Progenitor cell of endocrine pancreas (in vitro differentiated cells): ENCODE measurements at regions not wholly inside any gene's neighbourhood (a gene's known extent, or its start where the extent isn't known, plus 50 kb on each side); places are given as distances from the start of the nearest gene placed in this dataset.

Experiments used
- DNase-seq: peaks from one replicate; pipeline ENCODE4 v3.0.0; 2021; ENCODE audit warnings: low spot score; ENCODE audit not compliant: unreplicated experiment
- H3K27ac Mint-ChIP-seq: 2 replicates; pipeline ENCODE4 v1.8.0; 2021; ENCODE audit warnings: mild to moderate bottlenecking, moderate library complexity, mixed read lengths
- H3K27me3 Mint-ChIP-seq: 2 replicates; pipeline ENCODE4 v1.8.0; 2021; ENCODE audit warnings: mixed read lengths
- H3K36me3 Mint-ChIP-seq: 2 replicates; pipeline ENCODE4 v1.8.0; 2022; ENCODE audit warnings: mixed read lengths; ENCODE audit not compliant: insufficient read depth
- H3K4me1 Mint-ChIP-seq: 2 replicates; pipeline ENCODE4 v1.8.0; 2021; ENCODE audit warnings: low read depth, mixed read lengths
- H3K4me3 Mint-ChIP-seq: 2 replicates; pipeline ENCODE4 v1.8.0; 2021; ENCODE audit warnings: low read depth, mild to moderate bottlenecking, moderate library complexity, mixed read lengths
- H3K9me3 Mint-ChIP-seq: 2 replicates; pipeline ENCODE4 v1.8.0; 2021; ENCODE audit warnings: low read depth, mixed read lengths
- TF ChIP-seq, protein P1 (sequence below): fragments of 200-600 bp; sonication (generic); IDR thresholded peaks from one replicate; pipeline ENCODE4 v1.5.0; 2021; ENCODE audit warnings: antibody characterized with exemption, mild to moderate bottlenecking; ENCODE audit not compliant: unreplicated experiment

DNA sequence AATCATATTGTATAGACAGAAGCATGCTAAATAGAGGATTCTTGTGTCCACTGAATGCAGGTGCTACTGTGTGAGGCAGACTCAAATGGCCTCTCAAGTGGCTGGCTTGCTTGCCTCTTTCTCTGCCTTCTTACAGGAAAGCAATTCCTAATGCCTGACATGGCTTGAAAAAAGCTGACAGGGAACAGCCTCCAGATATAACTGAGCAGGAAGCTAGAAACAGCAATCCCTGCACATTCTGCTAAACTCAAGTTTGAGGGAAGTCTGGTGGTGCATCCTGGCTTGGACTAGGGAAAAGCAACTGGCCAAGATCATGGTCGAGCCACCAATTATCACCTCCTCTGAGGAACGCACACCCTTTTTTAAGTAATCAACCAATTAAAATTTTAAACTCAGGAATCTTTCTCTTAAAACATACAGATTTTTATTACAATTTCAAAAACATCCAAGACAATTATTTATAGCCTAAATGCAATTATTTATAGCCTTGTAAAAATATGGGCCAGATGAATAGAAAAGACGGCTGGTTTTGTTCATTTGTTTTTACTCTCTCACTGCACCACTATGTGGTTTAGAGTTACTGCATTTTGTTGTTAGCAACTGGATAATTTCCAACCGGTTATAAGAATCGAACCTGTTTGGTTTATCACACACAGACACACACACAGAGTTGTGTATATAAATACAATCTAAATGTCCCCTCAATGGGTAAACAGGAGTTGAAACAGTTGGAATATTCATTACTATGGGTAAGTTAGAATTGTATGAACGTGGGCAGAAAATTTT lies 290.9 kb upstream of the ANKRD55 start:
- DNase-seq = no peak
- Mint-ChIP-seq H3K4me1 (peaks cover 4% of the 10 kb centered on the region), H3K4me3 (no peak overlapping the region), H3K9me3 (no peaks in the 10 kb centered on the region), H3K36me3 (no peaks in the 10 kb centered on the region), H3K27ac (no peak overlapping the region), H3K27me3 (peaks cover 43% of the 10 kb centered on the region)
- TF ChIP-seq, protein P1, sequence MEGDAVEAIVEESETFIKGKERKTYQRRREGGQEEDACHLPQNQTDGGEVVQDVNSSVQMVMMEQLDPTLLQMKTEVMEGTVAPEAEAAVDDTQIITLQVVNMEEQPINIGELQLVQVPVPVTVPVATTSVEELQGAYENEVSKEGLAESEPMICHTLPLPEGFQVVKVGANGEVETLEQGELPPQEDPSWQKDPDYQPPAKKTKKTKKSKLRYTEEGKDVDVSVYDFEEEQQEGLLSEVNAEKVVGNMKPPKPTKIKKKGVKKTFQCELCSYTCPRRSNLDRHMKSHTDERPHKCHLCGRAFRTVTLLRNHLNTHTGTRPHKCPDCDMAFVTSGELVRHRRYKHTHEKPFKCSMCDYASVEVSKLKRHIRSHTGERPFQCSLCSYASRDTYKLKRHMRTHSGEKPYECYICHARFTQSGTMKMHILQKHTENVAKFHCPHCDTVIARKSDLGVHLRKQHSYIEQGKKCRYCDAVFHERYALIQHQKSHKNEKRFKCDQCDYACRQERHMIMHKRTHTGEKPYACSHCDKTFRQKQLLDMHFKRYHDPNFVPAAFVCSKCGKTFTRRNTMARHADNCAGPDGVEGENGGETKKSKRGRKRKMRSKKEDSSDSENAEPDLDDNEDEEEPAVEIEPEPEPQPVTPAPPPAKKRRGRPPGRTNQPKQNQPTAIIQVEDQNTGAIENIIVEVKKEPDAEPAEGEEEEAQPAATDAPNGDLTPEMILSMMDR = no peak

GRCh38 chr5:56522960-56523359 lies 289.8 kb upstream of the ANKRD55 start:
- no peak overlapping the region for H3K27ac Mint-ChIP-seq
- no peak overlapping the region for H3K4me3 Mint-ChIP-seq
- peaks cover 50% of the 10 kb centered on the region for H3K27me3 Mint-ChIP-seq
- DNase-seq = no peak
- no peaks in the 10 kb centered on the region for H3K9me3 Mint-ChIP-seq
- TF ChIP-seq, protein P1 = no peak
- H3K4me1 Mint-ChIP-seq = peaks cover 4% of the 10 kb centered on the region
- H3K36me3 Mint-ChIP-seq = no peaks in the 10 kb centered on the region

DNA sequence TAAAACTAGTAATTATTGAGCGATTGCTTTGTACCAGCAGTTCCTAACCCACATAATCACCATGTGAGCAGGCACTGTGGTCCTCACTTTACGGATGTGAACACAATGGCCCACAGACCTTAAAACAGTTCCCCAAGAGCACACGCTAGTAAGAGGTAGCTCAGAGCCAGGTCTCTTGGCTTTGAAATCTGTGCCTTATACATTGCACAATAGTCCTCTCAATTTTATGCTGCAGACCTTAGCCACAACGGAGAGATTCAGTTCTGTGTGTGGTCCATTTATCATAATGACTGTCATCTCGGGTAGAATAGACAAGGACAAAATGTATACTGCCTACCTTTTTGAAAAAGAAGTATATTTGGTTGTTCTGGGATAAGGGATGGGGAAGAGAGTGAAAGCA lies 289.0 kb upstream of the ANKRD55 start:
- no peak for DNase-seq
- peaks cover 11% of the 10 kb centered on the region for H3K4me1 Mint-ChIP-seq
- TF ChIP-seq, protein P1 = no peak
- H3K36me3 Mint-ChIP-seq = no peaks in the 10 kb centered on the region
- H3K9me3 Mint-ChIP-seq = no peaks in the 10 kb centered on the region
- H3K27ac Mint-ChIP-seq = no peak overlapping the region
- H3K4me3 Mint-ChIP-seq = no peak overlapping the region
- peaks cover 52% of the 10 kb centered on the region for H3K27me3 Mint-ChIP-seq

GRCh38 chr5:56520986-56521730 lies 288.0 kb upstream of the ANKRD55 start:
- no peaks in the 10 kb centered on the region for H3K36me3 Mint-ChIP-seq
- peaks cover 17% of the 10 kb centered on the region for H3K4me1 Mint-ChIP-seq
- DNase-seq = no peak
- H3K27ac Mint-ChIP-seq = no peak overlapping the region
- peaks cover 55% of the 10 kb centered on the region for H3K27me3 Mint-ChIP-seq
- no peaks in the 10 kb centered on the region for H3K9me3 Mint-ChIP-seq
- H3K4me3 Mint-ChIP-seq = no peak overlapping the region
- TF ChIP-seq, protein P1 = no peak

DNA sequence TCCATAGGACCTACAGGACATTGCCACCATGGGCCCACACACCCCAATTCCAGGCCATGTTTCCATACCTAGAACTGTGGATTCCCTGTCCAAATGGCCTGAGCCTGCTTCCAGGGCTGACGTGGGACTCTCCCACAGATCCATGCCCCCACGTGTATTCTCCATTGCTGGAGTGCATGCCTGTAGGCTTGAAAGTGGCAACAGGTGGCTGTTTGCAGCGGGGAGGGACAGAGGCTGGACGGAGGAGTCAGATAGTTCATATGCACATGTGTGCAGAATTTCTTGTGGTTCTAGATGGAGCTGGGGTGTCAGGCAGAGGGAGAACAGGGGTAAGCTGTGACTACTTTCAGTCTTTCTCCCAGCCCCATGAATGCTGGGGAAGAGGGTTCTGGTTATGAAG lies 285.7 kb upstream of the ANKRD55 start:
- TF ChIP-seq, protein P1 = no peak
- H3K36me3 Mint-ChIP-seq = no peaks in the 10 kb centered on the region
- no peak for DNase-seq
- H3K27ac Mint-ChIP-seq = no peak overlapping the region
- H3K27me3 Mint-ChIP-seq = peaks cover 42% of the 10 kb centered on the region
- peaks cover 28% of the 10 kb centered on the region for H3K4me1 Mint-ChIP-seq
- H3K9me3 Mint-ChIP-seq = no peaks in the 10 kb centered on the region
- no peak overlapping the region for H3K4me3 Mint-ChIP-seq
